Loucy (cell line): ENCODE measurements at regions not wholly inside any gene's neighbourhood (a gene's known extent, or its start where the extent isn't known, plus 50 kb on each side); places are given as distances from the start of the nearest gene placed in this dataset.

Experiments
- H2AFZ ChIP-seq: fragments of 200-600 bp; sonication (generic); 2 replicates; pipeline ENCODE4 v1.6.0; 2016; ENCODE audit warnings: antibody characterized with exemption, mild to moderate bottlenecking, low read length, moderate library complexity
- H3F3A ChIP-seq: fragments of 200-600 bp; 2 replicates; pipeline ENCODE4 v1.6.0; 2016; ENCODE audit warnings: antibody characterized with exemption, low read depth, mild to moderate bottlenecking
- H3K27me3 ChIP-seq: fragments of 200-600 bp; sonication (generic); 2 replicates; pipeline ENCODE4 v1.6.1; 2014; ENCODE audit warnings: low read length, mild to moderate bottlenecking; ENCODE audit not compliant: insufficient read depth, poor library complexity, severe bottlenecking
- H3K36me3 ChIP-seq: fragments of 200-600 bp; sonication (generic); 2 replicates; pipeline ENCODE4 v1.6.1; 2016; ENCODE audit warnings: low read length; ENCODE audit not compliant: insufficient read depth
- H3K4me1 ChIP-seq: fragments of 200-600 bp; sonication (generic); 2 replicates; pipeline ENCODE4 v1.5.1; 2014; ENCODE audit warnings: low read length, mild to moderate bottlenecking; ENCODE audit not compliant: insufficient read depth, poor library complexity, severe bottlenecking
- H3K4me2 ChIP-seq: fragments of 200-600 bp; sonication (generic); 2 replicates; pipeline ENCODE4 v1.6.0; 2014; ENCODE audit warnings: antibody characterized with exemption, low read length, low read depth, mild to moderate bottlenecking; ENCODE audit not compliant: poor library complexity, severe bottlenecking
- H3K4me3 ChIP-seq: fragments of 200-600 bp; sonication (generic); 2 replicates; pipeline ENCODE4 v1.5.1; 2014; ENCODE audit warnings: low read length, mild to moderate bottlenecking, mixed read lengths; ENCODE audit not compliant: poor library complexity, severe bottlenecking
- H3K79me2 ChIP-seq: fragments of 200-600 bp; sonication (generic); 2 replicates; pipeline ENCODE4 v1.6.1; 2014; ENCODE audit warnings: low read length; ENCODE audit not compliant: insufficient read depth
- H3K9ac ChIP-seq: fragments of 200-600 bp; sonication (generic); 2 replicates; pipeline ENCODE4 v1.6.0; 2014; ENCODE audit warnings: mild to moderate bottlenecking, low read depth, low read length, moderate library complexity; ENCODE audit not compliant: poor library complexity, severe bottlenecking
- H3K9me2 ChIP-seq: fragments of 200-600 bp; sonication (generic); replicated peaks from 2 replicates; pipeline ENCODE4 v1.6.1; 2016; ENCODE audit warnings: low read depth, low read length, mixed read lengths
- H3K9me3 ChIP-seq: fragments of 200-600 bp; sonication (generic); 2 replicates; pipeline ENCODE4 v1.6.1; 2014; ENCODE audit warnings: mild to moderate bottlenecking, antibody characterized with exemption, low read length, low read depth; ENCODE audit not compliant: insufficient read depth
- H4K20me1 ChIP-seq: fragments of 200-600 bp; sonication (generic); 2 replicates; pipeline ENCODE4 v1.6.0; 2014; ENCODE audit warnings: antibody characterized with exemption, low read length, mild to moderate bottlenecking; ENCODE audit not compliant: insufficient read depth, poor library complexity, severe bottlenecking
- EZH2phosphoT487 ChIP-seq: fragments of 200-600 bp; IDR thresholded peaks from 2 replicates; pipeline ENCODE4 v1.6.1; 2018; ENCODE audit warnings: antibody characterized with exemption, mild to moderate bottlenecking, moderate library complexity, borderline replicate concordance
- TF ChIP-seq, protein P1 (sequence below): fragments of 200-600 bp; sonication (generic); conservative IDR thresholded peaks from 2 replicates; pipeline ENCODE4 v1.5.1; 2014; ENCODE audit warnings: mild to moderate bottlenecking, antibody characterized with exemption, low read length

DNA sequence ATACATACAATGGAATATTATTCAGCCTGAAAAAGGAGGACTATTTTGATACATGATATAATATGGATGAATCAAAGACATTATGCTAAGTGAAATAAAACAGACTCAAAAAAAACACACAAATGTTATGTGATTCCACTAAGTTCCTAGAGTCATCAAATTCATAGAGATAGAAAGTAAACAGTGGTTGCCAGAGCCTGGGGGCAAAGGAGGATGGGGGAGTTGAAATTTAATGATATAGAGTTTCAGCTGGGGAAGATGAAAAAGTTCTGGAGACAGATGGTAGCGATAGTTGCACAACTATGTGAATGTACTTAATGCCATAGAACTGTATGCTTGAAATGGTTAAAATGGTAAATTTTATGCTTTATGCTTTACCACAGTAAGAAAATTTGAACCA, 119.7 kb downstream of the METTL4 start:
- H3K9me3 ChIP-seq = no peaks in the 10 kb centered on the region
- no peak for TF ChIP-seq EZH2phosphoT487
- TF ChIP-seq, protein P1, sequence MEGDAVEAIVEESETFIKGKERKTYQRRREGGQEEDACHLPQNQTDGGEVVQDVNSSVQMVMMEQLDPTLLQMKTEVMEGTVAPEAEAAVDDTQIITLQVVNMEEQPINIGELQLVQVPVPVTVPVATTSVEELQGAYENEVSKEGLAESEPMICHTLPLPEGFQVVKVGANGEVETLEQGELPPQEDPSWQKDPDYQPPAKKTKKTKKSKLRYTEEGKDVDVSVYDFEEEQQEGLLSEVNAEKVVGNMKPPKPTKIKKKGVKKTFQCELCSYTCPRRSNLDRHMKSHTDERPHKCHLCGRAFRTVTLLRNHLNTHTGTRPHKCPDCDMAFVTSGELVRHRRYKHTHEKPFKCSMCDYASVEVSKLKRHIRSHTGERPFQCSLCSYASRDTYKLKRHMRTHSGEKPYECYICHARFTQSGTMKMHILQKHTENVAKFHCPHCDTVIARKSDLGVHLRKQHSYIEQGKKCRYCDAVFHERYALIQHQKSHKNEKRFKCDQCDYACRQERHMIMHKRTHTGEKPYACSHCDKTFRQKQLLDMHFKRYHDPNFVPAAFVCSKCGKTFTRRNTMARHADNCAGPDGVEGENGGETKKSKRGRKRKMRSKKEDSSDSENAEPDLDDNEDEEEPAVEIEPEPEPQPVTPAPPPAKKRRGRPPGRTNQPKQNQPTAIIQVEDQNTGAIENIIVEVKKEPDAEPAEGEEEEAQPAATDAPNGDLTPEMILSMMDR = no peak
- H3K9ac ChIP-seq = no peak overlapping the region
- no peaks in the 10 kb centered on the region for H3F3A ChIP-seq
- H3K36me3 ChIP-seq = no peaks in the 10 kb centered on the region
- no peak overlapping the region for H3K4me2 ChIP-seq
- no peak overlapping the region for H2AFZ ChIP-seq
- H3K79me2 ChIP-seq = no peaks in the 10 kb centered on the region
- H3K4me3 ChIP-seq = no peak overlapping the region
- H3K4me1 ChIP-seq = no peaks in the 10 kb centered on the region
- no peaks in the 10 kb centered on the region for H3K27me3 ChIP-seq
- no peaks in the 10 kb centered on the region for H3K9me2 ChIP-seq
- H4K20me1 ChIP-seq = no peaks in the 10 kb centered on the region

DNA sequence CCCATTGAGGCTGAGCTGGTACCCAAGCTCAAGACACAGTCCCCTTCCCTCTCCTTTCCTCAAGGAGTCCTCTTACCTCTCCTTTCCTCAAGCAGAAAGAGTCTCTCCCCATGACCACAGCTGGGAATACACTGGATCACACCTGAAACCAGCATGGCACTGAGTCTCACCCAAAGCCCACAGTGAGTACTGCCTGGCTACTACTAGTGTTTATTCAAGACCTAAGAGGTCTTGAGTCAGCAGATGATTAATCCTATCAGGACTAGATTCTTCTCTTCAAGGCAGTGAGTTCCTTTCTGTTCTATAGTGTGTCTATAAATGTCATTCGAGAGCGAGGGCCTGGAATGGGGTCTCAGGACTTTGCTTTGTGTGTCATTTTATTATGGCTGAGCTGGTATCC, 111.4 kb downstream of the METTL4 start:
- Histone ChIP-seq H3F3A (no peaks in the 10 kb centered on the region), H3K36me3 (no peaks in the 10 kb centered on the region), H2AFZ (no peak overlapping the region), H3K4me3 (no peak overlapping the region), H4K20me1 (no peaks in the 10 kb centered on the region), H3K4me1 (no peaks in the 10 kb centered on the region), H3K4me2 (no peak overlapping the region), H3K9ac (no peak overlapping the region), H3K9me3 (no peaks in the 10 kb centered on the region), H3K27me3 (no peaks in the 10 kb centered on the region), H3K79me2 (no peaks in the 10 kb centered on the region), H3K9me2 (no peaks in the 10 kb centered on the region)
- no peak for TF ChIP-seq EZH2phosphoT487

DNA sequence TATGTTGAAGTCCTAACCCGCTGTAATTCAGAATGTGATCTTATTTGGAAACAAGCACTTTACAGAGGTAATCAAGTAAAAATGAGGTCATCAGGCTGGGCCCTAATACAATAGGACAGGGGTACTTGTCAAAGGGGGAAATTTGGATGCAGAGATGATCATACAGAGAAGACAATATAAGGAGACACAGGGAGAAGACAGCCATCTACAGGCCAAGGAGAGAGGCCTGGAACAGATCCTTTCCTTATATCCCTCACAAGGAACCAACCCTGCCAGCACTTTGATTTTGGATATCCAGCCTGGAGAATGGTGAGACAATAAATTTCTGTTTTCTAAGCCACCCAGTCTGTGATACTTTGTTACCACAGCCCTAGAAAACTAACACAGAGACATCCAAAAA, 104.3 kb downstream of the METTL4 start:
- Histone ChIP-seq H3K4me2 (no peak overlapping the region), H3K4me3 (no peak overlapping the region), H3K27me3 (no peaks in the 10 kb centered on the region), H3F3A (no peaks in the 10 kb centered on the region), H3K9me2 (no peaks in the 10 kb centered on the region), H3K36me3 (no peaks in the 10 kb centered on the region), H2AFZ (no peak overlapping the region), H3K4me1 (no peaks in the 10 kb centered on the region), H4K20me1 (no peaks in the 10 kb centered on the region), H3K79me2 (no peaks in the 10 kb centered on the region), H3K9me3 (no peaks in the 10 kb centered on the region), H3K9ac (no peak overlapping the region)
- TF ChIP-seq, protein P1 = no peak
- TF ChIP-seq EZH2phosphoT487 = no peak

DNA sequence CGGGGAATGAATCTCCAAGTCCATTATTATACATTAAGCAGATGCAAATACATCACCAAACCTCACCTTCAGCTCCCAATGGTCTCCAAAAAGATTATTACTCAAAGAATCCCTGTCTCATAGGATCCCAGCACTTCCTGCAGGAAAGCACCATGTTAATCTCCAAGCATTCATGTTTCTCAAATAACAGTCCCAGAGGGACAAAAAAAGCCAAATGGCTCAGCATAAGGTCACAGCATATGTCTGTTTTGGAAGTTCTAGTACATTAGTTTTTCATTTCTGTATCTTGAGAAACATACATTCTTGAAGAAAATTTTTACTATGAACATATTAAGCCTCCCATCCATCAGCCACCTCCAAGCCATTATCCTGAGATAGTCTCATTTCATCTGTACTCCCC, 103.3 kb downstream of the METTL4 start:
- Histone ChIP-seq H2AFZ (no peak overlapping the region), H3K4me2 (no peak overlapping the region), H3K36me3 (no peaks in the 10 kb centered on the region)

More for the DNA sequence above, 103.3 kb downstream of the METTL4 start:
- Histone ChIP-seq H3K9me2 (no peaks in the 10 kb centered on the region), H3K4me1 (no peaks in the 10 kb centered on the region), H3K9me3 (no peaks in the 10 kb centered on the region), H3K9ac (no peak overlapping the region), H3K79me2 (no peaks in the 10 kb centered on the region), H3K27me3 (no peaks in the 10 kb centered on the region), H3F3A (no peaks in the 10 kb centered on the region), H4K20me1 (no peaks in the 10 kb centered on the region), H3K4me3 (no peak overlapping the region)
- no peak for TF ChIP-seq EZH2phosphoT487
- TF ChIP-seq, protein P1 = no peak
